ENCODE measurements at regions not wholly inside any gene's neighbourhood (a gene's known extent, or its start where the extent isn't known, plus 50 kb on each side); places are given as distances from the start of the nearest gene placed in this dataset.

- Histone ChIP-seq H3K27me3 (ENCODE audit: control insufficient read depth, extremely low read depth, insufficient read depth, low read length) (no peaks in the 10 kb centered on the region), H4K20me1 (ENCODE audit: control insufficient read depth, extremely low read depth, insufficient read depth, low read length) (no peaks in the 10 kb centered on the region), H3K9me1 (ENCODE audit: control insufficient read depth, extremely low read depth, insufficient read depth, low read length) (no peaks in the 10 kb centered on the region), H3K4me2 (ENCODE audit: control insufficient read depth, extremely low read depth, insufficient read depth, low read depth, low read length) (peak overlapping the region; percentile 70), H3K79me2 (ENCODE audit: control insufficient read depth, insufficient read depth, low read length) (no peaks in the 10 kb centered on the region), H3K4me1 (ENCODE audit: control insufficient read depth, extremely low read depth, insufficient read depth, low read length) (peaks cover 18% of the 10 kb centered on the region), H3K9me3 (ENCODE audit: control insufficient read depth, low read depth, low read length) (no peaks in the 10 kb centered on the region), H3K9ac (ENCODE audit: control insufficient read depth, extremely low read depth, insufficient read depth, low read length) (peak overlapping the region; percentile 60), H3K36me3 (ENCODE audit: control insufficient read depth in 2 of 2, extremely low read depth in 1 of 2, insufficient read depth in 2 of 2, low read length in 2 of 2) (no peaks in the 10 kb centered on the region), H2AFZ (ENCODE audit: control insufficient read depth, low read length) (peak overlapping the region; percentile 82), H3K4me3 (ENCODE audit: control insufficient read depth in 2 of 3, extremely low read depth in 1 of 3, insufficient read depth in 2 of 3, low read depth in 1 of 3, low read length in 3 of 3) (no peak overlapping the region), H3K27ac (ENCODE audit: control insufficient read depth, insufficient read depth, low read length) (peak overlapping the region; percentile 84)
- peak; percentile 100 for FAIRE-seq
- no peak for TF ChIP-seq CTCF (optimal IDR thresholded peaks at IDR 0.05 in 1 of 3, IDR thresholded peaks at IDR 0.05 in 1 of 3, conservative IDR thresholded peaks at IDR 0.05 in 1 of 3; ENCODE audit: extremely low read depth in 1 of 3, insufficient read depth in 2 of 3, low read length in 3 of 3)
- no peak for TF ChIP-seq EZH2 (IDR thresholded peaks at IDR 0.05; ENCODE audit: low read length)
- dilution Hi-C loops (cut with MboI; ENCODE audit: extremely low pct_ligation_motif_present, low sequenced_read_pairs), result no loop called here
- DNase-seq (ENCODE audit: low read depth, low spot score), result peak; percentile 87
These were observed 219.0 kb upstream of the CPEB2 start for GRCh38 chr4:14783011-14783877.

- DNase-seq (ENCODE audit: low read depth, low spot score), result no peak
- Histone ChIP-seq H3K9ac (ENCODE audit: control insufficient read depth, extremely low read depth, insufficient read depth, low read length) (no peak overlapping the region), H3K4me2 (ENCODE audit: control insufficient read depth, extremely low read depth, insufficient read depth, low read depth, low read length) (no peak overlapping the region), H3K9me1 (ENCODE audit: control insufficient read depth, extremely low read depth, insufficient read depth, low read length) (no peaks in the 10 kb centered on the region), H3K79me2 (ENCODE audit: control insufficient read depth, insufficient read depth, low read length) (no peaks in the 10 kb centered on the region), H4K20me1 (ENCODE audit: control insufficient read depth, extremely low read depth, insufficient read depth, low read length) (no peaks in the 10 kb centered on the region), H2AFZ (ENCODE audit: control insufficient read depth, low read length) (peak overlapping the region; percentile 4), H3K9me3 (ENCODE audit: control insufficient read depth, low read depth, low read length) (no peaks in the 10 kb centered on the region), H3K27ac (ENCODE audit: control insufficient read depth, insufficient read depth, low read length) (no peak overlapping the region), H3K4me3 (ENCODE audit: control insufficient read depth in 2 of 3, extremely low read depth in 1 of 3, insufficient read depth in 2 of 3, low read depth in 1 of 3, low read length in 3 of 3) (no peak overlapping the region), H3K4me1 (ENCODE audit: control insufficient read depth, extremely low read depth, insufficient read depth, low read length) (peaks cover 19% of the 10 kb centered on the region), H3K36me3 (ENCODE audit: control insufficient read depth in 2 of 2, extremely low read depth in 1 of 2, insufficient read depth in 2 of 2, low read length in 2 of 2) (no peaks in the 10 kb centered on the region), H3K27me3 (ENCODE audit: control insufficient read depth, extremely low read depth, insufficient read depth, low read length) (no peaks in the 10 kb centered on the region)
- TF ChIP-seq EZH2 (IDR thresholded peaks at IDR 0.05; ENCODE audit: low read length) (no peak), CTCF (optimal IDR thresholded peaks at IDR 0.05 in 1 of 3, IDR thresholded peaks at IDR 0.05 in 1 of 3, conservative IDR thresholded peaks at IDR 0.05 in 1 of 3; ENCODE audit: extremely low read depth in 1 of 3, insufficient read depth in 2 of 3, low read length in 3 of 3) (no peak)
- peak; percentile 46 for FAIRE-seq
- dilution Hi-C loops (cut with MboI; ENCODE audit: extremely low pct_ligation_motif_present, low sequenced_read_pairs), result no loop called here
These were observed 215.1 kb upstream of the CPEB2 start for GRCh38 chr4:14787221-14787620.
